Loucy (cell line): ENCODE measurements at regions not wholly inside any gene's neighbourhood (a gene's known extent, or its start where the extent isn't known, plus 50 kb on each side); places are given as distances from the start of the nearest gene placed in this dataset.

Source experiments
- H2AFZ ChIP-seq: fragments of 200-600 bp; sonication (generic); 2 replicates; pipeline ENCODE4 v1.6.0; 2016; ENCODE audit warnings: antibody characterized with exemption, mild to moderate bottlenecking, low read length, moderate library complexity
- H3F3A ChIP-seq: fragments of 200-600 bp; 2 replicates; pipeline ENCODE4 v1.6.0; 2016; ENCODE audit warnings: antibody characterized with exemption, low read depth, mild to moderate bottlenecking
- H3K27me3 ChIP-seq: fragments of 200-600 bp; sonication (generic); 2 replicates; pipeline ENCODE4 v1.6.1; 2014; ENCODE audit warnings: low read length, mild to moderate bottlenecking; ENCODE audit not compliant: insufficient read depth, poor library complexity, severe bottlenecking
- H3K36me3 ChIP-seq: fragments of 200-600 bp; sonication (generic); 2 replicates; pipeline ENCODE4 v1.6.1; 2016; ENCODE audit warnings: low read length; ENCODE audit not compliant: insufficient read depth
- H3K4me1 ChIP-seq: fragments of 200-600 bp; sonication (generic); 2 replicates; pipeline ENCODE4 v1.5.1; 2014; ENCODE audit warnings: low read length, mild to moderate bottlenecking; ENCODE audit not compliant: insufficient read depth, poor library complexity, severe bottlenecking
- H3K4me2 ChIP-seq: fragments of 200-600 bp; sonication (generic); 2 replicates; pipeline ENCODE4 v1.6.0; 2014; ENCODE audit warnings: antibody characterized with exemption, low read length, low read depth, mild to moderate bottlenecking; ENCODE audit not compliant: poor library complexity, severe bottlenecking
- H3K4me3 ChIP-seq: fragments of 200-600 bp; sonication (generic); 2 replicates; pipeline ENCODE4 v1.5.1; 2014; ENCODE audit warnings: low read length, mild to moderate bottlenecking, mixed read lengths; ENCODE audit not compliant: poor library complexity, severe bottlenecking
- H3K79me2 ChIP-seq: fragments of 200-600 bp; sonication (generic); 2 replicates; pipeline ENCODE4 v1.6.1; 2014; ENCODE audit warnings: low read length; ENCODE audit not compliant: insufficient read depth
- H3K9ac ChIP-seq: fragments of 200-600 bp; sonication (generic); 2 replicates; pipeline ENCODE4 v1.6.0; 2014; ENCODE audit warnings: mild to moderate bottlenecking, low read depth, low read length, moderate library complexity; ENCODE audit not compliant: poor library complexity, severe bottlenecking
- H3K9me2 ChIP-seq: fragments of 200-600 bp; sonication (generic); replicated peaks from 2 replicates; pipeline ENCODE4 v1.6.1; 2016; ENCODE audit warnings: low read depth, low read length, mixed read lengths
- H3K9me3 ChIP-seq: fragments of 200-600 bp; sonication (generic); 2 replicates; pipeline ENCODE4 v1.6.1; 2014; ENCODE audit warnings: mild to moderate bottlenecking, antibody characterized with exemption, low read length, low read depth; ENCODE audit not compliant: insufficient read depth
- H4K20me1 ChIP-seq: fragments of 200-600 bp; sonication (generic); 2 replicates; pipeline ENCODE4 v1.6.0; 2014; ENCODE audit warnings: antibody characterized with exemption, low read length, mild to moderate bottlenecking; ENCODE audit not compliant: insufficient read depth, poor library complexity, severe bottlenecking
- CTCF ChIP-seq: fragments of 200-600 bp; sonication (generic); conservative IDR thresholded peaks from 2 replicates; pipeline ENCODE4 v1.5.1; 2014; ENCODE audit warnings: mild to moderate bottlenecking, antibody characterized with exemption, low read length
- EZH2phosphoT487 ChIP-seq: fragments of 200-600 bp; IDR thresholded peaks from 2 replicates; pipeline ENCODE4 v1.6.1; 2018; ENCODE audit warnings: antibody characterized with exemption, mild to moderate bottlenecking, moderate library complexity, borderline replicate concordance

- TF ChIP-seq EZH2phosphoT487 (no peak), CTCF (no peak)
- no peaks in the 10 kb centered on the region for H3K9me2 ChIP-seq
Measured at GRCh38 chr18:75858754-75859153, 431.3 kb upstream of the SMIM21 start.

GRCh38 chr18:75857558-75857957 is 430.1 kb upstream of the SMIM21 start:
- no peaks in the 10 kb centered on the region for H4K20me1 ChIP-seq
- H3K4me2 ChIP-seq = no peak overlapping the region
- no peaks in the 10 kb centered on the region for H3F3A ChIP-seq
- no peak overlapping the region for H3K4me3 ChIP-seq
- H3K9me2 ChIP-seq = no peaks in the 10 kb centered on the region
- H3K9ac ChIP-seq = no peak overlapping the region
- no peaks in the 10 kb centered on the region for H3K36me3 ChIP-seq
- no peaks in the 10 kb centered on the region for H3K9me3 ChIP-seq
- TF ChIP-seq EZH2phosphoT487 (no peak), CTCF (no peak)
- H3K79me2 ChIP-seq = no peaks in the 10 kb centered on the region
- no peak overlapping the region for H2AFZ ChIP-seq
- H3K4me1 ChIP-seq = no peaks in the 10 kb centered on the region
- no peaks in the 10 kb centered on the region for H3K27me3 ChIP-seq

More at GRCh38 chr18:75858754-75859153, 431.3 kb upstream of the SMIM21 start:
- Histone ChIP-seq H3K36me3 (no peaks in the 10 kb centered on the region), H3K4me3 (no peak overlapping the region), H3K4me1 (no peaks in the 10 kb centered on the region), H3K9me3 (no peaks in the 10 kb centered on the region), H4K20me1 (no peaks in the 10 kb centered on the region), H3K4me2 (no peak overlapping the region), H3K79me2 (no peaks in the 10 kb centered on the region), H2AFZ (no peak overlapping the region), H3K9ac (no peak overlapping the region), H3K27me3 (no peaks in the 10 kb centered on the region), H3F3A (no peaks in the 10 kb centered on the region)

GRCh38 chr18:75854808-75855207 is 427.3 kb upstream of the SMIM21 start:
- Histone ChIP-seq H3K9ac (no peak overlapping the region), H4K20me1 (no peaks in the 10 kb centered on the region), H2AFZ (no peak overlapping the region), H3K4me2 (no peak overlapping the region), H3K9me2 (no peaks in the 10 kb centered on the region), H3K36me3 (no peaks in the 10 kb centered on the region), H3F3A (no peaks in the 10 kb centered on the region), H3K9me3 (no peaks in the 10 kb centered on the region), H3K27me3 (no peaks in the 10 kb centered on the region), H3K4me1 (no peaks in the 10 kb centered on the region), H3K4me3 (no peak overlapping the region), H3K79me2 (no peaks in the 10 kb centered on the region)
- TF ChIP-seq CTCF (no peak), EZH2phosphoT487 (no peak)
